SK-MEL-5 (cell line): ENCODE measurements at regions not wholly inside any gene's neighbourhood (a gene's known extent, or its start where the extent isn't known, plus 50 kb on each side); places are given as distances from the start of the nearest gene placed in this dataset.
"Not testable (repeated sequence)": the region's sequence is repeated elsewhere in the genome, so short reads cannot be mapped to it uniquely, and the experiment has no call there.

ENCODE experiments used
- DNase-seq: peaks from one replicate; pipeline ENCODE4 v3.0.0-alpha.2; 2016; ENCODE audit warnings: low read depth, low spot score
- in situ Hi-C: cut with HindIII; loops from 2 replicates; pipeline ENCODE4 v1.10.0; 2016; ENCODE audit warnings: low sequenced_read_pairs, high pct_unique_total_duplicates, low pct_unique_long_range_greater_than_20kb
- small RNA-seq, 2 experiments: library from RNA; depleted of rRNA; stranded (forward); fragments of <200 nt; gene quantifications; one replicate each; pipeline ENCODE3, GENCODE V24; 2014

- in situ Hi-C loops, result no loop called here
Measured at GRCh38 chr3:146701246-146701645, 96.1 kb upstream of the PLSCR5 start.

GRCh38 chr3:146700025-146700424 is 94.9 kb upstream of the PLSCR5 start:
- in situ Hi-C loops, DNase-seq: not testable (repeated sequence)

More at GRCh38 chr3:146701246-146701645, 96.1 kb upstream of the PLSCR5 start:
- no peak for DNase-seq

GRCh38 chr3:146692254-146692653 is 87.1 kb upstream of the PLSCR5 start:
- DNase-seq, result no peak

GRCh38 chr3:146685050-146685814 is 80.1 kb upstream of the PLSCR5 start:
- in situ Hi-C loops, result no loop called here
- DNase-seq, result no peak

More at GRCh38 chr3:146692254-146692653, 87.1 kb upstream of the PLSCR5 start:
- in situ Hi-C loops, result no loop called here

GRCh38 chr3:146682171-146682570 is 77.0 kb upstream of the PLSCR5 start:
- DNase-seq, result peak; percentile 73
- in situ Hi-C loops, result no loop called here

- in situ Hi-C loops, result no loop called here
- peak; percentile 32 for DNase-seq
Measured at GRCh38 chr3:146680617-146681016, 75.5 kb upstream of the PLSCR5 start.

- in situ Hi-C loops, result no loop called here
Measured at GRCh38 chr3:146679995-146680394, 74.8 kb upstream of the PLSCR5 start.

GRCh38 chr3:146679191-146679590 is 74.0 kb upstream of the PLSCR5 start:
- in situ Hi-C loops, result no loop called here
- DNase-seq, result peak; percentile 94

More at GRCh38 chr3:146679995-146680394, 74.8 kb upstream of the PLSCR5 start:
- no peak for DNase-seq

GRCh38 chr3:146672941-146673340 is 67.8 kb upstream of the PLSCR5 start:
- DNase-seq, result no peak
- in situ Hi-C loops, result no loop called here

GRCh38 chr3:146664403-146664802 is 59.3 kb upstream of the PLSCR5 start:
- in situ Hi-C loops, result no loop called here
- DNase-seq, result no peak

- no peak for DNase-seq
- in situ Hi-C loops, result no loop called here
Measured at GRCh38 chr3:146658841-146659240, 53.7 kb upstream of the PLSCR5 start.

GRCh38 chr3:146655333-146655996 is 50.3 kb upstream of the PLSCR5 start:
- DNase-seq, result no peak
- in situ Hi-C loops, result no loop called here

Small RNAs in the stretch of these regions (small RNA-seq; reads per million reads assigned to genes)
- 0 to 0.05 reads per million in 2 experiments for gene RNU6-505P
